ENCODE measurements at regions not wholly inside any gene's neighbourhood (a gene's known extent, or its start where the extent isn't known, plus 50 kb on each side); places are given as distances from the start of the nearest gene placed in this dataset.

- H3K4me1 ChIP-seq (ENCODE audit: insufficient read depth, low read length, poor library complexity, severe bottlenecking): peaks cover 6% of the 10 kb centered on the region
- no peak overlapping the region for H3K27ac ChIP-seq (ENCODE audit: low read depth, low read length, poor library complexity, severe bottlenecking)
- BruUV-seq (replicated peaks): no TSS peak
- POLR2A ChIA-PET (ENCODE audit: low non-redundant PET): no interaction called here
- intact Hi-C loops (cut with micrococcal nuclease; ENCODE audit: unreplicated experiment): no loop called here
- no peaks in the 10 kb centered on the region for H3K27me3 ChIP-seq (replicated peaks; ENCODE audit: insufficient read depth, low read depth, low read length, poor library complexity)
- H3K9me3 ChIP-seq (ENCODE audit: low read depth, low read length, poor library complexity, severe bottlenecking): no peaks in the 10 kb centered on the region
- no peak for DNase-seq (ENCODE audit: low spot score)
- no peak overlapping the region for H3K4me3 ChIP-seq (ENCODE audit: low read depth, low read length, poor library complexity, severe bottlenecking)
- CTCF ChIA-PET: no interaction called here
- no peaks in the 10 kb centered on the region for H3K36me3 ChIP-seq (ENCODE audit: insufficient read depth, low read length, poor library complexity, severe bottlenecking)
- TF ChIP-seq CTCF (conservative IDR thresholded peaks at IDR 0.05; ENCODE audit: low read depth, low read length) (no peak), EZH2 (IDR thresholded peaks at IDR 0.05; ENCODE audit: borderline replicate concordance, low read depth, low read length, poor library complexity, severe bottlenecking) (no peak)
Observed at GRCh38 chr2:226619707-226620106, 179.9 kb downstream of the IRS1 start.

- BruUV-seq (replicated peaks): no TSS peak
- no peaks in the 10 kb centered on the region for H3K9me3 ChIP-seq (ENCODE audit: low read depth, low read length, poor library complexity, severe bottlenecking)
- ChIA-PET CTCF (no interaction called here), POLR2A (ENCODE audit: low non-redundant PET) (no interaction called here)
- intact Hi-C loops (cut with micrococcal nuclease; ENCODE audit: unreplicated experiment): no loop called here
- H3K4me3 ChIP-seq (ENCODE audit: low read depth, low read length, poor library complexity, severe bottlenecking): no peak overlapping the region
- no peak overlapping the region for H3K27ac ChIP-seq (ENCODE audit: low read depth, low read length, poor library complexity, severe bottlenecking)
- DNase-seq (ENCODE audit: low spot score): peak; percentile 51
- TF ChIP-seq CTCF (conservative IDR thresholded peaks at IDR 0.05; ENCODE audit: low read depth, low read length) (no peak), EZH2 (IDR thresholded peaks at IDR 0.05; ENCODE audit: borderline replicate concordance, low read depth, low read length, poor library complexity, severe bottlenecking) (no peak)
- H3K4me1 ChIP-seq (ENCODE audit: insufficient read depth, low read length, poor library complexity, severe bottlenecking): peaks cover 6% of the 10 kb centered on the region
- H3K27me3 ChIP-seq (replicated peaks; ENCODE audit: insufficient read depth, low read depth, low read length, poor library complexity): no peaks in the 10 kb centered on the region
- H3K36me3 ChIP-seq (ENCODE audit: insufficient read depth, low read length, poor library complexity, severe bottlenecking): no peaks in the 10 kb centered on the region
Observed at GRCh38 chr2:226618875-226619605, 180.6 kb downstream of the IRS1 start.

GRCh38 chr2:226618544-226618874 lies 181.1 kb downstream of the IRS1 start:
- ChIA-PET CTCF (no interaction called here), POLR2A (ENCODE audit: low non-redundant PET) (no interaction called here)
- Histone ChIP-seq H3K27ac (ENCODE audit: low read depth, low read length, poor library complexity, severe bottlenecking) (no peak overlapping the region), H3K27me3 (replicated peaks; ENCODE audit: insufficient read depth, low read depth, low read length, poor library complexity) (no peaks in the 10 kb centered on the region), H3K9me3 (ENCODE audit: low read depth, low read length, poor library complexity, severe bottlenecking) (no peaks in the 10 kb centered on the region), H3K36me3 (ENCODE audit: insufficient read depth, low read length, poor library complexity, severe bottlenecking) (no peaks in the 10 kb centered on the region), H3K4me3 (ENCODE audit: low read depth, low read length, poor library complexity, severe bottlenecking) (no peak overlapping the region), H3K4me1 (ENCODE audit: insufficient read depth, low read length, poor library complexity, severe bottlenecking) (peaks cover 6% of the 10 kb centered on the region)
- intact Hi-C loops (cut with micrococcal nuclease; ENCODE audit: unreplicated experiment): no loop called here
- DNase-seq (ENCODE audit: low spot score): no peak
- no TSS peak for BruUV-seq (replicated peaks)
- TF ChIP-seq CTCF (conservative IDR thresholded peaks at IDR 0.05; ENCODE audit: low read depth, low read length) (no peak), EZH2 (IDR thresholded peaks at IDR 0.05; ENCODE audit: borderline replicate concordance, low read depth, low read length, poor library complexity, severe bottlenecking) (no peak)

Measured in A673 (cell line).